Vagina (tissue), 2 donors: ENCODE measurements at regions not wholly inside any gene's neighbourhood (a gene's known extent, or its start where the extent isn't known, plus 50 kb on each side); places are given as distances from the start of the nearest gene placed in this dataset.

ENCODE experiments used
- POLR2A ChIP-seq, 2 donors: fragments of 450-650 bp; IDR thresholded peaks; one replicate each; pipeline ENCODE4 v1.6.1; 2017; ENCODE audit warnings: antibody characterized with exemption in 2 of 2, mild to moderate bottlenecking in 2 of 2, moderate library complexity in 2 of 2
- POLR2AphosphoS5 ChIP-seq, 2 donors: sonication (generic); formaldehyde crosslinking; IDR thresholded peaks; one replicate each; pipeline ENCODE4 v1.9.0; 2017; ENCODE audit warnings: antibody characterized with exemption in 2 of 2, mild to moderate bottlenecking in 2 of 2, low read depth in 1 of 2; ENCODE audit not compliant: insufficient read depth in 1 of 2
- TF ChIP-seq, protein P1 (sequence below), 3 experiments: fragments of 450-650 bp in 2 of 3; fragments of 200-600 bp in 1 of 3; sonication (generic) in 1 of 3; IDR thresholded peaks; one replicate each; pipeline ENCODE4 v1.5.1; 2017 to 2019; ENCODE audit warnings: antibody characterized with exemption in 3 of 3, mild to moderate bottlenecking in 2 of 3, moderate library complexity in 2 of 3

DNA sequence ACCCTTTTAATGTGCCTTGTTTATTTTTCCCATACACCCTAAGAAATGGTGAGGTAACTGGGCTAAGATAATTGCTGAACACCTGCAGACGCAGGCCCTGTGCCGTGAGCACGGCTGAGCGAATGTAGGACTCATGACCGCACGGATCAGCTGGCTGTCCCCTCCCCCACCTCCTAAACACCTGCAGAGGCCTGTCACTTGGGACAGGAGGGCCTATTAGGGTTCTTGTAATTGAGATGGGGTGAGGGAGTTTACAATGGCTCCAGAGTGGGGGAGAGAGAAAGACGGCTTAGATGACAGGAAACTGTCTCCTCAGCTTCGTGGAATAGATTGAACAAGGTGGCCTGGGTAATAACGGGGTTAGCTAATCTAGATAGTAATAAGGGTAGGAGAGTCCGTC, 291.7 kb upstream of the HABP2 start:
- TF ChIP-seq, protein P1, sequence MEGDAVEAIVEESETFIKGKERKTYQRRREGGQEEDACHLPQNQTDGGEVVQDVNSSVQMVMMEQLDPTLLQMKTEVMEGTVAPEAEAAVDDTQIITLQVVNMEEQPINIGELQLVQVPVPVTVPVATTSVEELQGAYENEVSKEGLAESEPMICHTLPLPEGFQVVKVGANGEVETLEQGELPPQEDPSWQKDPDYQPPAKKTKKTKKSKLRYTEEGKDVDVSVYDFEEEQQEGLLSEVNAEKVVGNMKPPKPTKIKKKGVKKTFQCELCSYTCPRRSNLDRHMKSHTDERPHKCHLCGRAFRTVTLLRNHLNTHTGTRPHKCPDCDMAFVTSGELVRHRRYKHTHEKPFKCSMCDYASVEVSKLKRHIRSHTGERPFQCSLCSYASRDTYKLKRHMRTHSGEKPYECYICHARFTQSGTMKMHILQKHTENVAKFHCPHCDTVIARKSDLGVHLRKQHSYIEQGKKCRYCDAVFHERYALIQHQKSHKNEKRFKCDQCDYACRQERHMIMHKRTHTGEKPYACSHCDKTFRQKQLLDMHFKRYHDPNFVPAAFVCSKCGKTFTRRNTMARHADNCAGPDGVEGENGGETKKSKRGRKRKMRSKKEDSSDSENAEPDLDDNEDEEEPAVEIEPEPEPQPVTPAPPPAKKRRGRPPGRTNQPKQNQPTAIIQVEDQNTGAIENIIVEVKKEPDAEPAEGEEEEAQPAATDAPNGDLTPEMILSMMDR (IDR thresholded peaks at IDR 0.05), result no peak
- no peak for TF ChIP-seq POLR2AphosphoS5 (IDR thresholded peaks at IDR 0.05; ENCODE audit: insufficient read depth in 1 of 2, low read depth in 1 of 2)
- no peak for TF ChIP-seq POLR2A (IDR thresholded peaks at IDR 0.05)
